GM18502 (cell line): ENCODE measurements at regions not wholly inside any gene's neighbourhood (a gene's known extent, or its start where the extent isn't known, plus 50 kb on each side); places are given as distances from the start of the nearest gene placed in this dataset.
"Not testable (repeated sequence)": the region's sequence is repeated elsewhere in the genome, so short reads cannot be mapped to it uniquely, and the experiment has no call there.

Source experiments
- ATAC-seq: cut with Tn5 transposase; IDR thresholded peaks from one replicate; pipeline ENCODE4 v1.9.1; 2021; ENCODE audit warnings: mild to moderate bottlenecking; ENCODE audit not compliant: unreplicated experiment, poor library complexity

DNA sequence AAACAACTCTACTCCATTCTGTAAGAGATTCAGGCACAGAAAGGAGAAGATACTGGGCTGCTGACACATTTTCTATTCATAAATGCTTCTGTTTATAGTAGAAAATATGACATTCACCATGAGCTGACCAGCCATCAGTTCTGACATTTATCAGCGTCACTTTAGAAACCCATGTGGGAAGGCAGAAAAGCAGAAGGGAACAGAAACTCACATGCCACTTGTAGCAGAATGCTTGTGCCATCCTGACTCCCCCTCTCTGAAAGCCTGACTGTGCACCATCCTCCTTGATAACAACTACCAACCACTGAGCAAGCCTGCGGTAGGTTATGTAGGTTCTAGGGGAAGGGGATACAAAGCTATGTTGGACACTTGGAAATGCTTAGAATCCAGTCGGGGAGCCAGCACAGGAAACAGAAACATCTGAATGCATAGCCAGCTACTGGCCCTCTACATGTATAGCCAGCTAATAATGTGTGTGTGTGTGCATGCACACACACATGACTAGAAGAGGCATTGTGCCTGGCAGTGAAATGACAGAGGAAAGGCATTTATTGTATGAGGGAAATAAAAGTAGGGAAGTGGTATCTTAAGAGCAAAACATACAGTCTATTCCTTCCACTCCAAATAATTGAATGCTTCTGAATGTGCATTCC is 104.3 kb downstream of the SPDYE17 start:
- ATAC-seq, result peak; percentile 73

DNA sequence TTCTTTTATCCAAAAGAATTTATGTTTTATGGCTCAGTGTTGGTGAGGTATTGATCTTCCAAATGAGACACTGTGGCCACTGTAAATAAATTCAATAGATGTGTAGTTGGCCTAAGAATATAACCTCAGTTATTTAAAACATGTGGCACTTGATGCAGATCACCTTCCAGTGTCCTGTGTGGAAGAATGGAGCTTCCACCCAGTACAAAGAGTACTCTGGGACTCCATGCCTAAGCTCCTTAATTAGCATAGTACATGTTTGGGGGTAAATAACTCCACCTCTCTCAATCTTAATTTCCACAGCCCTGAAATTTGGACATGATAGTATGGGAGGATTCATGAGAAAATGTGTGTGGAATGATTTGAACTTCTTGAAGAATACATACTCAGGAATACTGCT is 105.7 kb downstream of the SPDYE17 start:
- ATAC-seq, result not testable (repeated sequence)

DNA sequence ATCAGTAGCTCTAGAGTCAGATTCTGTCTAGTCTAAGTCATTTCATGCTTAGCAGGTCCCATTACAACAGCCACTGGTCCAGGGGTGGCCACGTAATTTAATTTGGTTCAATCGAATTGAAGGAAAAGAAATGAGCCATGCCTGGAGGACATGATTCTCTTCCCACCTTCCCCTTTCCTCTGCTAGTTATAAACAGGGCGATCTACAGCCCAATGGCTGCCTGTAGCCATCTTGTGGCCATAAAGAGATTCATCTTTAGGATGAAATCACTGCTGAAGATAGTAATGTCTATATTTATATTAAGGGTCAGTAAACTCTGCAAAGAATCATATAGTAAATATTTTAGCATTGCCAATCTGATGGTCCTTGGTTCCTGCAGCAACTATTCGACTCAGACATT is 107.4 kb downstream of the SPDYE17 start:
- not testable (repeated sequence) for ATAC-seq

DNA sequence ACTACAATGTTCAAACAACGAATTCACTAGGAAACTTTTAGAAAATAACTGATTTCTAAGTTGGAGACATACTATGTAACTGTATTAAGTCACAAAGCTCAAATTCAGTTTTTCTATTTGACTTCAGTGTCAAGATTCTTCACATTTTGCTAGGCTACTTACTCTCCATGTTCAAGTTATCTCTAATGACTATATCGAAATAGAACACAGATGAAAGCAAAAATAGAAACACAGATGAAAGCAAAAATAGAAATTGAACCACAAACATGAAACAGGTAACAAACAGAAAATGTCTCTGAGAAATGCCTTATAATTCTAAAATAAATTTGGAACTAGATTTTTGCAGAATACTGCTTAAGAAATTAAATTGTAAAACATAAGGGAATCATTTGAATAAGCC is 113.5 kb downstream of the SPDYE17 start:
- not testable (repeated sequence) for ATAC-seq

DNA sequence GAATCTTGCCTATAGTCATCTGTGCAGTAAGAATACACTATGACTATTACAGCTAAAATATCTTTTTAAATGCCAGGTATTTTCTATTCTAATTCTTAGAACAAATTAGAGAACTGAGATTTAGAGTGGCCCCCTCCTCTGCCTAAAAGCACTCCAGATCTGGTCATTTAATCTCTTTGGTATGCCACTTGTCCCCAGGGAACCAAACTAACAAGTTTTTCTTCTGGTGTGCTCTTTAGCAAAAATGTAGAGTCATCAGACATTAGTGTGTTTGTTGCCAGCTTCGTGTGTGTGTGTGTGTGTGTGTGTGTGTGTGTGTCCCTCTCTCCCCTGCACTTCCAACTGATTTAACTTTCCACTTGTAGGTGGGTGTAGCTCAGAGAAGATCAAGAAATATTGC is 117.8 kb downstream of the SPDYE17 start:
- peak; percentile 46 for ATAC-seq

DNA sequence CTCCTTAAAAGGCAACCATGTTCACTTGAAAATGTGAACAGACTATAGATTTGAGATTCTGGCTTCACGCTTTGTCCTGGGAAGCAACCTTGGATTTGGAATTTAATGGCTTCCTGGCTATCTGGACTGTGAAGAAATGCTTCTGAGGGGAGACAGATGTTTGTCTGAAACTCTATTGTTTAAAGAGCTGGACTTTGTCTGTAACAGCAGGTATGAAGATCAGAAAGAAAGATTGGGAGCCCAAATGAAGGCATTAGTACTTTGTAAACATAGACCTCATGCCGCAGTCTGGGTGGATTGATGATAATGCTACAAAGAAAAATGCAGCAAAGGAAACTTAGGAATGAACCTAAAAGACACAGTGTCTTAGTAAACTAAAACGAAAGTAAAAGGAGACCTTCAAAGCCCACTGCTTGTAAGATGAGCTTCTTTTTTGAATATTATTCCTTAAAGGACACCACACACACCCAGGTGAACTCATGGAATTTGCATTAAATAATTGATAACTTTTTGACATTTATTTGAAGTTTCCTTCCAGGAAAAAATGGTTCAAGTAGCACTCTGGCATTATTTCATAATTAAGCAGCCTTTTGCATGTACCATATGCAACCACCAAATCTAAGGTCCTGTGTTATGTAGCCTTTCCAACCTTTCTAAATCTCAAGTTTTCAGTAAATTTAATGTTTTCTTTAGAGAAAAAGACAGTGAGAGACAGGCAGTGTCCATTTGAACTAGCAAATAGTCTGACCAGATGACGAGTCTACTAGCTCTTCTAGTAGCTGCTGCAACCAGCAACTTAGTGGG is 119.9 kb downstream of the SPDYE17 start:
- not testable (repeated sequence) for ATAC-seq

DNA sequence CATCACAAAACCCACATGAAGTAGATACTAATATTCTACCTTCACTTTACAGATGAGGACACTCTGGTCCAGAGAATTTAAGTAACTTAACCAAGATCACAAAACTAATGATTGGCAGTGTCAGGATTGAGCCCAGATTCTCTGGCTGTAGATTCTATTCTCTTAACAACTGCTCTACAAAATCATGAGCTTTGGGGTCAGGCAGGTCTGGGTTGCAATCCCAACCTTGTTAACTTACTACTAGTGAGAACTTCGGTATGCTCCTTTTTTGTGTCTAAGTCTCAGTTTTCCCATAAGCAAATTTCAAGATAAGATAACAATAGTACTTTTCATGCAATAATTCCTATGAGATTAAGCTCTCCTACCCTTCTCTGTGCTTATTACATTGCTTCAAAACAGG is 127.5 kb downstream of the SPDYE17 start:
- not testable (repeated sequence) for ATAC-seq

DNA sequence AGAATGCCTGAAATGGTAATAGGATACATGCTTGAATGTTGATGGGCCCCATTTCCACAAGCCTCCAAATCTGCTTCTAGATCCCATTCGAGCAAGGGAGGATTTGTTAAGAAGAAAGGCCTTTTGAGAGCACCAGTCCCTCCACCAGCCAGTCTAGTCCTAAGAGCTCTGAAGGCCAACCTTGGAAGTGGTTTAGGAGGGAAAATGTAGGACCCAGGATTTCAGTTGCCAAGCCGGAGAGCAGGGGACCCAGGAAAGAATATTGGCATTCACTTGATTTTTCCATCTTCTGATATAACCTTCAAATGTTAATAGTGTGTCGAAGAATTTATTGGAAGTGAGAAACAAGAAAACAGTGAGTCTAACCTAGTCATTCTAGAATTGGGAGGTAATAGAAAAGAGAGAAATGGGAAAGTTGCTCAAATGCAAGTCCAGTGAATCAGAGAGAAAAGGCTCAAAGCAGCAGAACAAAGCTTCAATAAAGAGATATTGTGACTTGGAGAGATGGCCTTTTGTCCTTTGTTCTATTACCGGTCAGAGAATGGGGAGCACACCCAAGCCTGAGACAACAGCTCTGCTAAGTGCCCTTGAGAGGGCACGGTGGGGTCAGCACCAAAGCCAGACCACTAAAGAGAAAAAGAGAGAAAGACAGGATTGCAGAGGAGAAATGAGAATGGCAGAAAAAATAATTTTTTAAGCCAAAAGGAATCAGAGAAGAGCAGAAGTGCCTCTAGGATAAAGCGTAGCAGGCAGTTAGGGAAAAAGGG is 130.0 kb downstream of the SPDYE17 start:
- ATAC-seq, result not testable (repeated sequence)

DNA sequence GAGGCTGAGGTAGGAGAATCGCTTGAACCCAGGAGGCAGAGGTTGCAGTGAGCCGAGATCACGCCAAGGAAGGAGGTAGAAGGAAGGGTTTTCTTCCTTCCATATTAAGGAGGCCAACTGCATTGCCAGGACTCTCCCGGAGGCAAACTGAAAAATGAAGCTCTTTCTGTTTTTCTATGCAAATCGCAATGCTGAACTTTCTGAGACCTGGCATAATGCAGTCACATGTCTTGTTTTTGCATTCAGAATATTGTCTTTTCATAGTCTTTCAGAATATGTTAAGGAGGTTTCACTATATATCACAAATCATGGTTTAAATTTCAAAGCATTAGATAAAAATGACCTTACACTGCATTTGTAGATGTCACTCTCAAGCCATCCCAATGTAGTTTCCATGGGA is 133.4 kb downstream of the SPDYE17 start:
- not testable (repeated sequence) for ATAC-seq

DNA sequence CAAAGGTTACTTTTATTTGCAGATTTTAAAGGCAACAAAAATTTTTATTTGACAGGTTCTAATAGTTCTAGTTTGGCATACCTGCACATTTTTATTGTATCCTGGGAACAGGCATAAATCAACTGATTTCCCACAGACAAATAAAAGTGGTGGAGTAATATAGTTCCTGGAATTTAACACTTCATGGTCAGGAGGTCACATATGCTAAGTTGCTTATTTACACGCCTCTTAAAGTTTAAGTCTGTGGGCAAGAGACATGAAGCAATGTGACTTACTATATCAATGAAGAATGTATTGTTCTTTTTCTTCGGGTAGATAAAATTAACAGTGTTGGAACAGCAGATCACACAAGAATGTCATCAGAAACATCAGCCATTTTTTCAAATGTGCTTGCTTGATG is 135.2 kb downstream of the SPDYE17 start:
- not testable (repeated sequence) for ATAC-seq

DNA sequence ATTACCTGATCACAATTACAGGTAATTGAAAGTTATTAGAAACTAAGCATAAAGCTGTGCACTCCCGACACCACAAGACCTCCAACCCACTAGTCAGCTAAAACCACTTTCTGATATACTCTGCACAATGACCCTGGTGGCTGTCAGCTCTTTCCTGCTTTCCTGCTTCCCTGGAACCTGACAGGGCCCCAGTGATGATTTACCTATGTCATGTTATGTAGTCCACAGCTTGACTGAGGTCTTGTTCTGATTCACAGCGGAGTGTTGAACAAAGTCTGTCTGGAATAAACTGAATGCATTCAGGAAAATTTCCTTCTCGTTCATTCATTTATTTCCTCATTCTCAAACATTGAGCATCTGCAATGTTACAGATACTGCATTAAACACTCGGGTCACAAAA is 136.5 kb downstream of the SPDYE17 start:
- not testable (repeated sequence) for ATAC-seq

DNA sequence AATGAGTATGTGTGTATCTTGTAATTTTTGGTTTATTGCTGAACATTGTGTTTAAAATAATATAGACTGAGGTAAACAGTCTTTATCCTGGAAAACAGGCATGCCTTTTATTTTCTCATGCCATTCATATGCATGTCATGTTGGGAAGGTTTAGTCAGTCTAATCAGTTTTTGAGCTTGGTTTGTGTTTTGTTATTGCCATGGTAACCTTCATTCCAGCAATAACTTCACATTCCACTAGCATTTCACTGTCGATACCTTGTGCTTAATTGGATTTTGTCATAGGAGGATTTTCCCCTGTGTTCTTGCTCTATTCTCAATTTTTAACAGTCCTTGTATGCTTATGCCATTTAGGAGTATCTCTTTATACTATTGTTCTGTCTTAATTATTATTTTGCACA is 140.4 kb downstream of the SPDYE17 start:
- not testable (repeated sequence) for ATAC-seq

DNA sequence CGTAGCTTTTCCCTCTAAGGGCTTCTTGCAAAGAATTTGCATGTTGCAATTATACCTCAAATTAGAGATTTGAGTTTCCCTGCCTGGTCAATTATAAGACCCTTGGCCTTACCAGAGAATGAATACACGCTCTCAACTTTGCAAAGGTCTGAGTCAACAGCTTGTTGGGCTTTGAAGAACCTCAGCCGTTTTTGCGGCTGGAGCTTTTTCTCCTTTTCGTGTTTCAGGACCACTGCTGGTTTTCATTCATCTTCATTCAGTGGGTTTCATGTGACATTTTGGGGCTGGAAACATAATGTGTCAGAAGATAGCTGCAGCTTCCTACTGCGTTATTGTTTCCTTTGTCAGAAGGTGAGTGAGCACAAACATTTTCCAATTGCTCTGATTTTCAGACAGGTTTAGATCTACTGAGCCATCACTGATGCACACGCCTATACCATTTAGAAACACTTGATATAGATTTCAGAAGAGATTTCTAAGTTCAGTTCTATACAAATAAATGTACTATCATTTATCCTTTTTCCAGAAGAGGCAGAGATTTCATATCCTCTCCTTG is 152.3 kb downstream of the SPDYE17 start:
- not testable (repeated sequence) for ATAC-seq

DNA sequence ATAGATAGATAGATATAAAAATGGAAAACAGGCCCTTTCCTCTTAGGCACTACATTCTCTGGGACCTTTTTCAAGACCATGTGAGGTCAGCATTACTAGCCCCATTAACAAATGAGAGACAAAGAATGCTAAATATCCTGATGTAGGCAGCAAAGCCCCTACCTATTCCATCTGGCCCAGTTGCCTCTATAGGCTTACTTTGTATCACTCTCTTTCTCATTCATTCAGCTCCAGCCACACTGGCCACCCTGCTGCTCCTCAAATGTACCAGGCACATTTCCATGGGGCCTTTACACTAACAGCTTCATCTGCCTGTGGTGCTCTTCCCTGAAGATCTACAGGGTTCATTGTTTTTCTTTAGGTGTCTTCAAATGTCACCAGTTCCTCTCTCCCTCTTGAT is 156.4 kb downstream of the SPDYE17 start:
- ATAC-seq, result not testable (repeated sequence)

DNA sequence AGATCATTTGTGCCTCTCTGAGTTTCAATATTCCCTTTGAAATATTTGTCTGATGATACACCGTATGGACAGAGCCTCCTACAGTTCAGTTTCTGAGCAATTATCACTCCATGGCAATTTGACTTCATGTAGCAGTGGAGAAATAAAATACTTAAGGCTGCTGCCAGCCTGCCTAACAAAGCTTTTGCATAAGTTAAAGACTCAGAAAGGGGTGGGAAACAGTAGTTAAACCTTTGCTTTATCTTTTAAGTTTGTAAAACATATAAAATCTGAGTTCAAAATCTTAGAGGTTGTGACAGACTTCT is 161.7 kb downstream of the SPDYE17 start:
- ATAC-seq, result not testable (repeated sequence)

DNA sequence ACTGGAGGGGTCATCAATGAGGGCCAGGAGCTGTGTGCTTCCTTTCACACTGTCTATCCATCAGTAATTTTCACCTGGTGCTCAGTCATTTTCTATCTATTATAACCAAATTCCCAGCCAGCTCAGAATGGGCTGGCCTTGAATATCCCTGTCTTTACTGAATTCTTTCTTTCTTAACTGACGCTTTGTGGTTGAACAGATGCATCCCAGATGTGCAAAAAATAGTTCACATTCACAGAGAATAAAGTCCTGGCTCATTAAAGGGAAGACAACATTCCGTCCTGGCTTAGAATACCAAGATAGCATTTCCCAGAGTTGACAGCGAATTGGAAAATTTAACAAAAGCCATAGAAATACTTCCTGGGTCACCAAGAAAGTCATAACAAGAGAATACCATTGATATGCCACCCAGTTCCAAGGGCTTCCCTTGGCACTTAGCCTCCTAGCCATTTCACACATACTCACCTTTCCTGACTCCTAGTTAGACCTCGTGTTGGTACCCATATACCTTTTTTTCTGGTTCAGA is 164.7 kb downstream of the SPDYE17 start:
- ATAC-seq, result not testable (repeated sequence)

DNA sequence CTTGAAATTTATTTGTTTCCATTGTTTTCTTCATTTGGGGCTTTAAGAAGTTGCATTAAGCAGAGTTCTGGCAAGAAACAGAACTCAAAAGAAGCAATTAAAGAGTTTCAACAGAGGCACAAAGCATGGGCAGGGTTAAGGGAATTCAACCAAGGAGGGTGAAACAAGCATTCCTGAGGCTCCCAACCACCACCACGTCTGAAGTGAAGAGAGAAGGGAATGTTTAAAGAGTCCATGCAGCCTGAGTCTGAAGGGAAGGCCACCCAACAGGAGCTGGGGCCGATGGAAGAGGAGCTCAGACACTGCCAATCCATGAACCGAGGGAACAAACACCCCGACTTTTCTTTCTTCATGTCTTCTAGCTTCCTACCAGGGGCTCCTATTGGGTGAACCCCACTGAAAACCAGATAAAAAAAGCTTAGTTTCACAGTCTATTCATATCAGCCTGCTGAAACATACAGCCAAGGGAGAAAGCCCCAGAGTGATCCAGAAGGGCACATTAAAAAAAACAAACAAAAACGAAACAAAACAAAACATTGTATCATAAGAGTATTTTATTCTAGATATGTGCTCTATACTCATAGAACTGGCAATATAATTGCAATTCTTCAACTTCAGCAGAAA is 168.9 kb downstream of the SPDYE17 start:
- ATAC-seq, result peak; percentile 67

DNA sequence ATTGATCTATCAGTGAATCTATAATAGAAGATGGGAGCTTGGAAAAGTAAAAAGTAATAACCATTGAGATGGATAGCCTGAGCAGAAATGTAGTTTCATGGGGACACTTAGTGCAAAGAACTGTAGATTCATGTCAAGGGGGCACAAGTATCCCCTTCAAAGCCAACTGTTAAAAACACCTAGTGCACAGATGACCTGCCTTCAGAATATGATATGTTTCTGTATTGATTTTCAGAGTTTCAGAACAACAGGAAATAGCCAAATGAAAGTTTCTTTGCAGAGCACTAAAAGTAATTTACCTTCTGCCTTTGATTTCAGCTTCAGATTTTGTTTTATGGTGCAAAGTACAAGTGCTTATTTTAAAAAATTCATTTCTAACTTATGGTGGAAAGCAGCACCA is 169.9 kb downstream of the SPDYE17 start:
- ATAC-seq, result not testable (repeated sequence)

DNA sequence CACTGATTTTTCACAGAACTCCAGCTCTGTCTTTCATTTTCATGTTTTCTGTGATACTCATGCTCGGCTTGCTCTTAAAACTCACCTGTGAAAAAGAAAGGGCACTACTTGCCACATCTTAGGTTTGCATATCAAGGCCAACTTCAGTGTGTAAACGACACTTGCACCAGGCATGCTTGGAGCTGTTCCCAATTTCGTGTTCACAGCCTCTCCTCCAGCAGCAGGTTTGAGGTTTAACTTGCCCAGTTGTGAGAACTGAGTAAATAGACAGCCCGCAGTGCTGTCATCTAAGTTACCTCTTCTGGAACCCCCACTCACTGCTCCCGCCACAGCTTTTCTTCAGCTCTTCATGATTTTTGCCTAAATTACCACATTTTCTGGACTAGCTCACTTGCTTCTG is 172.2 kb downstream of the SPDYE17 start:
- not testable (repeated sequence) for ATAC-seq

DNA sequence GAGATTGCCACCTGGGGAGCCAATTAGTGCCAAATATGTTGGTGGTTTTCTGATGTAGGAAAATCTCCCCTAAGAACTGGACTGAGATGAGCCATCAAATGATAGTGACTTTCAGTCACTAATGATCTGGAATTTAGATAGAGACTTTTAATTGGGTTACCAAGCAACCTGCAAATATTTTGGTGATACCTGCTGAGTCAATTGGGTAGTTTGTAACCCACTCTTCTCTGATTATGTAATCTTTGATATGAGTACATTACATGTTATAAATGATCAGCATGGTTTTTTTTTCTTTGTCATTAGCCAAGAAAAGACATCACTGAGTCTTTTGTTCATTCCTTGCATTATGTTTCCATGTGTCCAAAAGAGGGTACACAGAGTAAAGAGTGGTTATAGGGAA is 177.5 kb downstream of the SPDYE17 start:
- not testable (repeated sequence) for ATAC-seq
